ENCODE measurements at regions not wholly inside any gene's neighbourhood (a gene's known extent, or its start where the extent isn't known, plus 50 kb on each side); places are given as distances from the start of the nearest gene placed in this dataset.

- no peak for TF ChIP-seq CTCF (conservative IDR thresholded peaks at IDR 0.05 in 1 of 2, IDR thresholded peaks at IDR 0.05 in 1 of 2; ENCODE audit: low read depth in 1 of 2, low read length in 2 of 2)
- TF ChIP-seq EZH2 (IDR thresholded peaks at IDR 0.05; ENCODE audit: low read length, missing control alignments) = no peak
- H3K27ac ChIP-seq (ENCODE audit: insufficient read depth, low read length) = no peak overlapping the region
- H3K9ac ChIP-seq (ENCODE audit: insufficient read depth, low read length) = no peak overlapping the region
- no peak overlapping the region for H2AFZ ChIP-seq (ENCODE audit: low read length)
- peak in 1 of 2 donors; percentile 49 for DNase-seq (ENCODE audit: low read depth in 2 of 2)
- H4K20me1 ChIP-seq (ENCODE audit: control insufficient read depth, extremely low read depth, insufficient read depth, low read length) = no peaks in the 10 kb centered on the region
- no peaks in the 10 kb centered on the region for H3K4me1 ChIP-seq (ENCODE audit: control insufficient read depth, extremely low read depth, insufficient read depth, low read length)
- H3K4me3 ChIP-seq (replicated peaks in 1 of 4; ENCODE audit: control extremely low read depth in 1 of 4, insufficient read depth in 1 of 4, low read depth in 3 of 4, low read length in 4 of 4) = no peak overlapping the region
- no peaks in the 10 kb centered on the region for H3K36me3 ChIP-seq (ENCODE audit: control insufficient read depth, insufficient read depth, low read length)
- H3K27me3 ChIP-seq (ENCODE audit: control insufficient read depth, insufficient read depth, low read length) = peaks cover 2% of the 10 kb centered on the region
- H3K9me3 ChIP-seq (ENCODE audit: control insufficient read depth, insufficient read depth, low read depth, low read length) = no peaks in the 10 kb centered on the region
- H3K79me2 ChIP-seq (ENCODE audit: control insufficient read depth, insufficient read depth, low read length) = no peaks in the 10 kb centered on the region
- H3K4me2 ChIP-seq (ENCODE audit: extremely low read depth, insufficient read depth, low read length) = no peak overlapping the region
Measured at GRCh38 chr11:116696381-116696941, 76.3 kb downstream of the BUD13 start.

DNA sequence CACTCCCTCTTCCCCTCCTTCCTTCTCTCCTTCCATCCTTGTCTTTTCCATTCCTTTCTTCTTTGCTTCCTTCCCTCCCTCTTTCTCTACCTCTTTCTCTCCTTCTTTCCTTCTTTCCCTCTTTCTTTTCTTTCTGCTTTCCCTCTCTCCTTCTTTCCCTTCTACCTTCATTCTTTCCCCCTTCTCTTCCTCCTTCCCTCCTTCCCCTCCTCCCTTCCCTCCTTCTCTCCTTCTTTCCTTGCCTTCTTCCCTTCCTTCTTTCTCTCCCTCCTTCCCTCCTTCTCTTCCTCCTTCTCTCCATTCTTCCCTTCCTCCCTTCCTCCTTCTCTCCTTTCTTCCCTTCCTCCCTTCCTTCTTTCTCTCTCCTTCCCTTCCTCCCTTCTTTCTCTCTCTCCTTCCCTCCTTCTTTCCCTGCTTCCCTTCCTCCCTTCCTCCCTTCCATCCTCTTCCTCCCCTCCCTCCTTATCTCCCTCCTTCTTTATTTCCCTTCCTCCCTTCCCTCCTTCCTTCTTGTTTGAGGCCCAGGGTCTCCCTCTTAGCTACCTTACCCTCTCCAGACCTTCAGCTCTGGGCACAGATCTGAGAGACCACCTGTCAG is 77.0 kb downstream of the BUD13 start:
- no peak for TF ChIP-seq EZH2 (IDR thresholded peaks at IDR 0.05; ENCODE audit: low read length, missing control alignments)
- TF ChIP-seq CTCF (conservative IDR thresholded peaks at IDR 0.05 in 1 of 2, IDR thresholded peaks at IDR 0.05 in 1 of 2; ENCODE audit: low read depth in 1 of 2, low read length in 2 of 2) = no peak
- Histone ChIP-seq H4K20me1 (ENCODE audit: control insufficient read depth, extremely low read depth, insufficient read depth, low read length) (no peaks in the 10 kb centered on the region), H3K9ac (ENCODE audit: insufficient read depth, low read length) (no peak overlapping the region), H3K4me1 (ENCODE audit: control insufficient read depth, extremely low read depth, insufficient read depth, low read length) (no peaks in the 10 kb centered on the region), H3K27me3 (ENCODE audit: control insufficient read depth, insufficient read depth, low read length) (peaks cover 2% of the 10 kb centered on the region), H3K4me2 (ENCODE audit: extremely low read depth, insufficient read depth, low read length) (no peak overlapping the region), H2AFZ (ENCODE audit: low read length) (no peak overlapping the region), H3K27ac (ENCODE audit: insufficient read depth, low read length) (no peak overlapping the region), H3K79me2 (ENCODE audit: control insufficient read depth, insufficient read depth, low read length) (no peaks in the 10 kb centered on the region), H3K4me3 (replicated peaks in 1 of 4; ENCODE audit: control extremely low read depth in 1 of 4, insufficient read depth in 1 of 4, low read depth in 3 of 4, low read length in 4 of 4) (no peak overlapping the region), H3K9me3 (ENCODE audit: control insufficient read depth, insufficient read depth, low read depth, low read length) (no peaks in the 10 kb centered on the region), H3K36me3 (ENCODE audit: control insufficient read depth, insufficient read depth, low read length) (no peaks in the 10 kb centered on the region)
- DNase-seq (ENCODE audit: low read depth in 2 of 2) = no peak

DNA sequence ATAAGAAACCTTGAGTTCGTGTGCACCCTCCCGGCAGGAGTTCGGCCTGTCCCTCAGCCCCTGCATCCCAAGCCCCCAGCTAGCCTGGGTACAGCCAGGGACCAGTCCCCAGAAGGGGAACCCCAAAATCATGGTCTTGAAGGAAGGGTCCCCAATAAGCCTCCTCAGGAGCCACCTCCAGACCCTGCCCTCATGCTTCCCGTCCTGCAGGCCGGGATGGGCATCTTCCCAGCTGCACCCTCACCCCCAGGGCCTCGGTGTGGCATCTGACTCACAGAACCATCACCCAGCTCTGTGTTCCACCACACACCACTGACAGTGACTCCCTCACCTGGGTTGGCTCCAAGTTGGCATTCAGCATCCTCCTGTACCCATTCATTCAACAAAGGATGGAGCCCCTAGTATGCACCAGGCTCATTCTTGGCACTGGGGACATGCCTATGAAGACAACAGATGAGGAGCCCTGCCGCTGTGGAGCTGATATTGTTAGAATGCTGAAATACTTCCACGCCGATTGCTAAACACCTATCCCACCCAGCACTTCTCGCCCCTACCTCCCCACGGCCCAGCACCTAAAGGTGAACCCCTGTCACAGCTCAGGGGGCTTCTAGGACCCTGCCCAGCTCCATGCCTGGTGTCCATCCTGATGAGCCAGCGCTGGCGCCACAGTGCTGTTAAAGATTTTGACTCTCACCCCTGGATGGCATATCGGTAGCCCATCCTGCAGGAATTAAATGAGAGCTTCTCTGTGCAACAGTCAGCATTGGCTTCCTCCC is 77.8 kb downstream of the BUD13 start:
- Histone ChIP-seq H3K4me2 (ENCODE audit: extremely low read depth, insufficient read depth, low read length) (no peak overlapping the region), H3K27me3 (ENCODE audit: control insufficient read depth, insufficient read depth, low read length) (peaks cover 2% of the 10 kb centered on the region), H3K9me3 (ENCODE audit: control insufficient read depth, insufficient read depth, low read depth, low read length) (no peaks in the 10 kb centered on the region), H3K4me3 (replicated peaks in 1 of 4; ENCODE audit: control extremely low read depth in 1 of 4, insufficient read depth in 1 of 4, low read depth in 3 of 4, low read length in 4 of 4) (no peak overlapping the region), H3K4me1 (ENCODE audit: control insufficient read depth, extremely low read depth, insufficient read depth, low read length) (no peaks in the 10 kb centered on the region), H2AFZ (ENCODE audit: low read length) (no peak overlapping the region), H4K20me1 (ENCODE audit: control insufficient read depth, extremely low read depth, insufficient read depth, low read length) (no peaks in the 10 kb centered on the region), H3K27ac (ENCODE audit: insufficient read depth, low read length) (no peak overlapping the region), H3K9ac (ENCODE audit: insufficient read depth, low read length) (no peak overlapping the region), H3K36me3 (ENCODE audit: control insufficient read depth, insufficient read depth, low read length) (no peaks in the 10 kb centered on the region), H3K79me2 (ENCODE audit: control insufficient read depth, insufficient read depth, low read length) (no peaks in the 10 kb centered on the region)
- no peak for DNase-seq (ENCODE audit: low read depth in 2 of 2)
- TF ChIP-seq EZH2 (IDR thresholded peaks at IDR 0.05; ENCODE audit: low read length, missing control alignments) (no peak), CTCF (conservative IDR thresholded peaks at IDR 0.05 in 1 of 2, IDR thresholded peaks at IDR 0.05 in 1 of 2; ENCODE audit: low read depth in 1 of 2, low read length in 2 of 2) (no peak)
